HG03432 (cell line): ENCODE measurements at regions not wholly inside any gene's neighbourhood (a gene's known extent, or its start where the extent isn't known, plus 50 kb on each side); places are given as distances from the start of the nearest gene placed in this dataset.

Experiments
- ATAC-seq: cut with Tn5 transposase; IDR thresholded peaks from one replicate; pipeline ENCODE4 v1.9.1; 2021; ENCODE audit warnings: mild to moderate bottlenecking, moderate library complexity; ENCODE audit not compliant: unreplicated experiment

GRCh38 chr10:107717046-107717445 is 552.5 kb upstream of the SORCS1 start:
- no peak for ATAC-seq

DNA sequence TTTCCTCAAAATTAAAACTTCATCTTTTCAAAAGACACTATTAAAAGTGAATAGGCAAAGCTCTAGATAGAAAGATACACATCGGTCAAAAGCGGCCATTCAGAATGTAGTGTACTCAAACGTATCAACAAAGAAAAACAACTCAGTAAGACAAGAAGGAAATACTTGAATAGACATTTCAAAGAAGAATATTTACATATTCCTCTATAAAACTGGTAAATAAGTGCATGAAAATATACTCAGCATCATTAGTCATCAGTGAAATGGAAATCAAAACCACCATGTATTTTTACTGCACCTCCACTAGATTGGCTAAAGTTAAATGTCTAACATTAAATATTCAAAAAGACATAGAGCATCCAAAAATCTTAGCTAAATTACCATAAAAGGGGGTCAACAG is 551.1 kb upstream of the SORCS1 start:
- ATAC-seq, result no peak

GRCh38 chr10:107708981-107709380 is 544.5 kb upstream of the SORCS1 start:
- no peak for ATAC-seq

DNA sequence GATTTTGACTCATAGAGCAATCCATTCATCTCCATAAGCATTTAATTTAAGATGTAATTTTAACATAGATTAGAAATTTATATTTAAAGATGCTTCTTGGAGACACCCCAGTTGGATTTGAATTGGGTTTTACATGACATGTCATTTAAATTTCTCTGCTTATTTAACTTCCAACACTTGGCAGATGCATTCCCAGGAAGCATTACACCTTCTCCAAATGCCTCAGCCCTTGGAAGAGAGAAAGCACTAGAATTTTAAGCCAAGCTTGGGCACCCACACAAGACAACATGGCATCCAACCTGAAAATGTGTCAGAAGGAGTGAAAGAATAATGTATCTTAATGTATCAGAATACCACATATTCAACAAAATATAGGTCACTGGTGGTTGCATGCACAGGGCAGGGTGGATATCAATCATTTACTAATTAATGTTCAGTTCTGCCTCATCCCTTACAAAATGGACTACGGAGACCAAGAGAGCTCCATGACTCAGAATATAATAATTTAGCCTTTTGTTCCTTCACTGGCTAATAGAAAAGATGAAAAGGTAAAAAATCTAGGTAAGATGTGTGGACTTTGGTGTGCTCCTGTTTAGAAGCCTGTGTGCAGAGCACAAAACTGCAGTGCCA is 541.7 kb upstream of the SORCS1 start:
- ATAC-seq, result no peak

DNA sequence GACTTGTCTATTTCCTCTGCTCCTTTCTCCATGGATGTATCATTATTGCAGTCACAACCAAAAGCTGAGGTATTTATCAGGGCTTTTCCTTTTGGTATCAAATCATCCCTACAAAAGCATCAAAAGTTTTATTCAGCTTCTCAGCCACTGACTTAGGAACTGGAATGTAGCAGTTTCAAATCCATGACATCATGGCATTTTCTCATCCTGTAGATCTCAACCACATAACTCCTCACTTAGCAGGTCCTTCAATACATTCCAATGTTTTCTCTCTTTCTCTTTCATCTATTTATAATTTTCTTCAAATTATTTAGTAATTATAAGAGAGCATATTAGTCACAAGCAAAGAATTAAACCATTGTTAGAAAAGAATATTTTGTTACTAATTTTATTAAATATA is 537.4 kb upstream of the SORCS1 start:
- no peak for ATAC-seq

- ATAC-seq, result no peak
Measured at GRCh38 chr10:107692072-107692471, 527.6 kb upstream of the SORCS1 start.

DNA sequence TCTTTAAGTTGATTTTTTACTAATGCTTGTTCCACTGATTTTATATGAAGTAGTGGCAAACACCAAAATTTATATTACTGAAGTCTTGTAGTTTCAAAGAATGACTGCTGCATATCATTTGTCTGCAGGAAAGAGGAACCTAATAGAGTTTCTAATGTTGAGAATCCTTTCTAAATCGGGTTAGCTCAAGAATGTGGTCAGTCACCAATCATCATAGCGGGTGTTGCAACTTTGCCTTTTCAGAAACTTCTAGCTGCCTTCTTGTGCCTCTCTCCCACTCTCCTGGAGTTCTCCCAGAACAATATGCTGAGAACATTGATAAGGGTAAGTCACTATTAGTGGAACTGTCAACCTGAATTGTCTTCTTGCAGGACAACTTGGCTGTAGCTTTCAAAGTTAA is 524.8 kb upstream of the SORCS1 start:
- ATAC-seq, result no peak

DNA sequence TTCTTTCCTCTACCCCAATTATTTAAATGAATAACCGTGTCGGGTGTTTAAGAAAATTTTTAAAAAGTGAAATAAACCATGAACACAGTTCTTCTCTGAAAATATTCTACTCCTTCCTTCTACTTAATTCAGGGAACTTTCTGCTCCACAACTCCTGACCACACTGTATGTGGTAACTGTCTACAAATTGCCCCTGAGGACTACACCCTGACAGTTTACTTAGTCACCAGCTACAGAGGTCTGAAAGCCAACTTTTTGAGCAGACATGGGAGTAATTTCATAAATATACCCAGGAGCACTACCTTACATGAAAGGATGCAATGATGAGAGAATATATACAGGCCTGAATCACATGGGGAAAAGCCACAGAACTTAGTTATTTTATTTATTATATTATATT is 523.2 kb upstream of the SORCS1 start:
- ATAC-seq, result no peak

GRCh38 chr10:107686095-107686494 is 521.6 kb upstream of the SORCS1 start:
- peak; percentile 46 for ATAC-seq

GRCh38 chr10:107671960-107672359 is 507.5 kb upstream of the SORCS1 start:
- no peak for ATAC-seq

DNA sequence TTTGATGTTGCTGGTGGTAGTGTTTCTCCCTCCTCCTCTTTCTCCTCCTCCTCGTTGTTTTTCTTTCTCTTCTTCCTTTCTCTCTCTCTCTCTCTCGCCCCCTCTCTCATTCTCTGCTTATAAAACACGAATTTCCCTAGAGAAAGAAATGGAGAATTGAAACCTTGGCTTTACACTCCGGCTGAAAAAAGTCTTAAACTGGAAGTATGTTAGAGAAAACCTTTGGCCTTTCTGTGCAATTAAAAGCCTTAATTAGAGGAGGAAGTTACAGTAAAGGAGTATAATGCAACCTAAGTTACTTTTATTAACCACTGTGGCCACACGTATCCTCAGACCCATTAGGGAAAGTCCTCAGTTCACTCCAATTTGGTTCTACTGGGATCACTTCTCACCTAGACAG is 501.7 kb upstream of the SORCS1 start:
- no peak for ATAC-seq

DNA sequence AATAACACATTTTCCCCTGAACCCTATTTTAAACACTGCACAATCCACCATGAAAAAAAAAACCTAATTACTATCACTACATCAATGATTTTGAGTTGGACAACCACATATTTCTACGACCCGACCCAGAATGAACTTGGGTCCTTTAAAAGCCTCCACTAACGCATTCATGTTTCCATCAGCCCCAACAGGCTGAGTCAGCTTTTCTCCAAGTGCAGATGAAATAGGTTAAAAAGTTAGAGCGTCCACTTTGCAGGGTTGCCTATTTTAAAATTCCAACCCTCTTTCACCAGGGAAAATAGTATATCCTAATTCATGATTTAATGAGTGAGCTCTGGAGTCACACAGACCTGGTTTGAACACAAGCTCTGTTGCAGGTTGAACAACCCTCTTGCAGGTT is 501.0 kb upstream of the SORCS1 start:
- no peak for ATAC-seq

- no peak for ATAC-seq
Measured at GRCh38 chr10:107657851-107658250, 493.3 kb upstream of the SORCS1 start.

- ATAC-seq, result no peak
Measured at GRCh38 chr10:107656932-107657331, 492.4 kb upstream of the SORCS1 start.

GRCh38 chr10:107653832-107654287 is 489.4 kb upstream of the SORCS1 start:
- peak; percentile 75 for ATAC-seq

- ATAC-seq, result no peak
Measured at GRCh38 chr10:107650939-107651338, 486.4 kb upstream of the SORCS1 start.

- no peak for ATAC-seq
Measured at GRCh38 chr10:107649249-107649648, 484.7 kb upstream of the SORCS1 start.

GRCh38 chr10:107647462-107647861 is 483.0 kb upstream of the SORCS1 start:
- ATAC-seq, result peak; percentile 81

- ATAC-seq, result no peak
Measured at GRCh38 chr10:107631876-107632275, 467.4 kb upstream of the SORCS1 start.

GRCh38 chr10:107626862-107627261 is 462.4 kb upstream of the SORCS1 start:
- ATAC-seq, result no peak

DNA sequence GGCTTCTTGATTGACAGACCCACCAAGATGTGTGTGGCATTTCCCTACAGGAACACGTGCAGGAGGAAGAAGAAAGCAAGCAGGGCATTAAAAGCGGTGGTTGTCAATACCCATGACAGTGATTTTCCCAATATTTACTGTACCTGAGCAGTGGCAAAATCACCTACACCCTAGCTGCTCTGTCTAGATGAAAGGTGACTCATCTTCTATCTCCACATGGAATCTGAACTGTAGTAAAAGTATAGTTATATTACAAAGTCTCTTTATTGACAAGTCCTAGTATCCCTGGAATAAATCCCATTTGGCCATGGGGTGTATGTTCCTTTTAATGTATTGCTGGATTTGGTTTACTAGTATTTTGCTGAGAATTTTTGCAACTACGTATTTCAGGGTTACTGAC is 458.8 kb upstream of the SORCS1 start:
- ATAC-seq, result no peak

DNA sequence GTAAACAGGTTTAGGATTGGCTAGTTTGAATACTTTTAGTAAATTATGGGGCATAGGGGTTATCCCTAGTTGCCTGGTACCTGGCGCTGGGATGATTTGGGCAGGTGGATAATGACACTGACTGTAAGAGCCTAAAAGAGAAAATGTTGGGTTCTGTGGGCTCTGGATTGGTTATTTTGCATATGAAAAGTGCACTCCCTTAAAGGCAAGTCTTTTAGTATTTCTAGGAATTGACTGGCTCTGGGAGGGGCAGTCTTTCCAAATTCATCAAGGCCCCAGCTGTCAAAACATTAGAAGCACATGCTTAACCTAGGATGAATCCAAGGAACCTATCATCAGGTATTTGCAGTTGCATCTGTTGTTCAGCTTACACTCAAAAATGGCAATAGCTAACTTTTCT is 454.6 kb upstream of the SORCS1 start:
- ATAC-seq, result no peak

DNA sequence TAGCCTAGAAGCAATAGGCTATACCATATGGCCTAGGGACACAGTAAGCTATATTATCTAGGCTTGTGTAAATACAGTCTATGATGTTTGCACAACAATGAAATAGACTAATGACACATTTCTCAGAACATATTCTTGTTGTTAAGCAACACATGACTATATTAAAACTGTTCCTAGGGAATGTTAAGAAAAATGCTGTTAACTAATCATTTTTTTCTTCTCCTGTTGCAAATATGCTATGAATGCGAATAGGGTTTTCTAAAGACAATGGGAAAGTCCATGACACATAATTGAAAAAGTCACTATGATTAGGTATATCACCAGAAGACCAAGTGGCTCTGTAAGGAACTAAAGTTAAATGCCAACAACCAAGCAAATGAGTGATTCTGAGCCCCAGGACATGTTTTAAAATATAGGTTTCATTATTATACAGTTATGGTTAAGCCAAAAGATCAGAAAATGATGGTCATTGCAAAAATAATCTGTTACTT is 454.0 kb upstream of the SORCS1 start:
- no peak for ATAC-seq
